ENCODE measurements at regions not wholly inside any gene's neighbourhood (a gene's known extent, or its start where the extent isn't known, plus 50 kb on each side); places are given as distances from the start of the nearest gene placed in this dataset.

- intact Hi-C loops (cut with micrococcal nuclease; ENCODE audit: unreplicated experiment) = loop anchor here (5.0 kb wide), 2 partner anchors 326 to 346 kb away; no protein-coding TSS in a partner anchor
- ChIA-PET POLR2A (ENCODE audit: low non-redundant PET) (no interaction called here), CTCF (no interaction called here)
- no peak for DNase-seq (ENCODE audit: low spot score)
- H3K36me3 ChIP-seq (ENCODE audit: insufficient read depth, low read length, poor library complexity, severe bottlenecking) = no peaks in the 10 kb centered on the region
- BruUV-seq (replicated peaks) = no TSS peak
- H3K4me1 ChIP-seq (ENCODE audit: insufficient read depth, low read length, poor library complexity, severe bottlenecking) = peaks cover 22% of the 10 kb centered on the region
- H3K4me3 ChIP-seq (ENCODE audit: low read depth, low read length, poor library complexity, severe bottlenecking) = no peak overlapping the region
- TF ChIP-seq EZH2 (IDR thresholded peaks at IDR 0.05; ENCODE audit: borderline replicate concordance, low read depth, low read length, poor library complexity, severe bottlenecking) (no peak), CTCF (conservative IDR thresholded peaks at IDR 0.05; ENCODE audit: low read depth, low read length) (no peak)
- H3K27ac ChIP-seq (ENCODE audit: low read depth, low read length, poor library complexity, severe bottlenecking) = no peak overlapping the region
- H3K9me3 ChIP-seq (ENCODE audit: low read depth, low read length, poor library complexity, severe bottlenecking) = no peaks in the 10 kb centered on the region
- peaks cover 73% of the 10 kb centered on the region for H3K27me3 ChIP-seq (replicated peaks; ENCODE audit: insufficient read depth, low read depth, low read length, poor library complexity)
Measured at GRCh38 chr7:16068183-16068582, 353.2 kb downstream of the CRPPA start.

- no peaks in the 10 kb centered on the region for H3K36me3 ChIP-seq (ENCODE audit: insufficient read depth, low read length, poor library complexity, severe bottlenecking)
- no peaks in the 10 kb centered on the region for H3K9me3 ChIP-seq (ENCODE audit: low read depth, low read length, poor library complexity, severe bottlenecking)
- intact Hi-C loops (cut with micrococcal nuclease; ENCODE audit: unreplicated experiment) = loop anchor here (5.0 kb wide), 2 partner anchors 325 to 345 kb away; no protein-coding TSS in a partner anchor
- H3K27me3 ChIP-seq (replicated peaks; ENCODE audit: insufficient read depth, low read depth, low read length, poor library complexity) = peaks cover 76% of the 10 kb centered on the region
- TF ChIP-seq EZH2 (IDR thresholded peaks at IDR 0.05; ENCODE audit: borderline replicate concordance, low read depth, low read length, poor library complexity, severe bottlenecking) (no peak), CTCF (conservative IDR thresholded peaks at IDR 0.05; ENCODE audit: low read depth, low read length) (no peak)
- no peak for DNase-seq (ENCODE audit: low spot score)
- no TSS peak for BruUV-seq (replicated peaks)
- no peak overlapping the region for H3K4me3 ChIP-seq (ENCODE audit: low read depth, low read length, poor library complexity, severe bottlenecking)
- peaks cover 24% of the 10 kb centered on the region for H3K4me1 ChIP-seq (ENCODE audit: insufficient read depth, low read length, poor library complexity, severe bottlenecking)
- ChIA-PET CTCF (no interaction called here), POLR2A (ENCODE audit: low non-redundant PET) (no interaction called here)
- H3K27ac ChIP-seq (ENCODE audit: low read depth, low read length, poor library complexity, severe bottlenecking) = no peak overlapping the region
Measured at GRCh38 chr7:16067711-16068110, 353.6 kb downstream of the CRPPA start.

DNA sequence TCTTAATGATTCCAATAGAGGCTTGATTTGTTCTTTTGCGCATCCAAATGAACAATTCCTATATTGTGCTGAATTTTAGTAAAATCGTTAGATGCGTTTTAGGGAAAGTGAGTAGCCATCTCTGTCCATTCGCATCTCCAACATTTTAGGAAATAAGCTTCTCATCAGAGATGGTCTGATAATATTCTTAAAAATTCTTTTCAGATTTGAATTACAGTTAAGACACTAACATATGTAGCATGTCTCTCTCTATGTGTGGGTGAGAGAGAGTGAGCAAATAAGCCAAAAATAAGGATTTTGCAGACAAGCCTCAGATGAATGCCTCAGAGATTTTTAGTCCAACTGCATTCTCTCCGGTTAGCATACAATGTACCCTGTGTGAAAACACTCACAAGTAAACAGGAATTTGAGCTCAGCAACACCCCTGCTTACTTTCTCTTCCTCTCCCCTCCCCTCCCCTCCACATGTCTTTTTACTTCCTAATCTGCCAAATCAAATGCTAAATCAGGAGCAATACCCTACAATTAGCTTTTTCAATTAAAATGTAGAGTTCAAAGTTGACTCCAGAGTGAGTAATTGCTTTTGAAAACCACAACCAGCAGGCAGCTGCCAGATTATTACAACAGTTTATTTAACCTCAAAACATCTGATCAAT is 354.4 kb downstream of the CRPPA start:
- POLR2A ChIA-PET (ENCODE audit: low non-redundant PET) = no interaction called here

More for the DNA sequence above, 354.4 kb downstream of the CRPPA start:
- H3K9me3 ChIP-seq (ENCODE audit: low read depth, low read length, poor library complexity, severe bottlenecking) = no peaks in the 10 kb centered on the region
- no peak for TF ChIP-seq EZH2 (IDR thresholded peaks at IDR 0.05; ENCODE audit: borderline replicate concordance, low read depth, low read length, poor library complexity, severe bottlenecking)
- TF ChIP-seq CTCF (conservative IDR thresholded peaks at IDR 0.05; ENCODE audit: low read depth, low read length) = no peak
- no peak overlapping the region for H3K27ac ChIP-seq (ENCODE audit: low read depth, low read length, poor library complexity, severe bottlenecking)
- no peak overlapping the region for H3K4me3 ChIP-seq (ENCODE audit: low read depth, low read length, poor library complexity, severe bottlenecking)
- DNase-seq (ENCODE audit: low spot score) = no peak
- H3K27me3 ChIP-seq (replicated peaks; ENCODE audit: insufficient read depth, low read depth, low read length, poor library complexity) = peaks cover 84% of the 10 kb centered on the region
- no peaks in the 10 kb centered on the region for H3K36me3 ChIP-seq (ENCODE audit: insufficient read depth, low read length, poor library complexity, severe bottlenecking)
- CTCF ChIA-PET = interaction anchor here (0.7 kb wide), 1 partner anchor 505 kb away, joined by 3 read pairs; no protein-coding TSS in a partner anchor
- intact Hi-C loops (cut with micrococcal nuclease; ENCODE audit: unreplicated experiment) = loop anchor here (5.0 kb wide), 2 partner anchors 325 to 345 kb away; no protein-coding TSS in a partner anchor
- H3K4me1 ChIP-seq (ENCODE audit: insufficient read depth, low read length, poor library complexity, severe bottlenecking) = peaks cover 24% of the 10 kb centered on the region
- no TSS peak for BruUV-seq (replicated peaks)

Measured in A673 (cell line).